H9 (cell line): ENCODE measurements at regions not wholly inside any gene's neighbourhood (a gene's known extent, or its start where the extent isn't known, plus 50 kb on each side); places are given as distances from the start of the nearest gene placed in this dataset.

Experiments
- DNase-seq: peaks from one replicate; pipeline ENCODE4 v3.0.0-alpha.2; 2017
- H2AFZ ChIP-seq: one replicate; pipeline ENCODE4 v1.6.1; 2013; ENCODE audit warnings: mild to moderate bottlenecking, low read length, control low read depth, moderate library complexity
- H2AK5ac ChIP-seq: 2 replicates; pipeline ENCODE4 v1.6.1; 2013; ENCODE audit warnings: low read length, control low read depth, mixed read lengths; ENCODE audit not compliant: insufficient read length
- H2BK120ac ChIP-seq: one replicate; pipeline ENCODE4 v1.6.1; 2013; ENCODE audit warnings: low read depth, mild to moderate bottlenecking, low read length, control low read depth, inconsistent platforms; ENCODE audit not compliant: poor library complexity, severe bottlenecking
- H2BK12ac ChIP-seq: 2 replicates; pipeline ENCODE4 v1.6.1; 2013; ENCODE audit warnings: low read length, control low read depth, mixed read lengths, low read depth; ENCODE audit not compliant: insufficient read length
- H2BK15ac ChIP-seq: 2 replicates; pipeline ENCODE4 v1.6.1; 2013; ENCODE audit warnings: low read depth, low read length, control low read depth
- H2BK20ac ChIP-seq: one replicate; pipeline ENCODE4 v1.6.1; 2013; ENCODE audit warnings: low read depth, mild to moderate bottlenecking, low read length, control low read depth, inconsistent platforms; ENCODE audit not compliant: poor library complexity, severe bottlenecking
- H2BK5ac ChIP-seq: 2 replicates; pipeline ENCODE4 v1.6.1; 2013; ENCODE audit warnings: low read length, control low read depth, mixed read lengths; ENCODE audit not compliant: insufficient read length
- H3K14ac ChIP-seq: 2 replicates; pipeline ENCODE4 v1.6.1; 2013; ENCODE audit warnings: low read length, control low read depth; ENCODE audit not compliant: insufficient read depth
- H3K18ac ChIP-seq: 2 replicates; pipeline ENCODE4 v1.6.1; 2013; ENCODE audit warnings: low read depth, mild to moderate bottlenecking, mixed read lengths, low read length, control low read depth; ENCODE audit not compliant: insufficient read length
- H3K23ac ChIP-seq: 2 replicates; pipeline ENCODE4 v1.6.1; 2013; ENCODE audit warnings: low read length, control low read depth, mixed read lengths, low read depth; ENCODE audit not compliant: insufficient read length
- H3K23me2 ChIP-seq: 2 replicates; pipeline ENCODE4 v1.6.1; 2013; ENCODE audit warnings: low read depth, mild to moderate bottlenecking, mixed read lengths, low read length, control low read depth; ENCODE audit not compliant: insufficient read length, poor library complexity, severe bottlenecking
- H3K27ac ChIP-seq: 2 replicates; pipeline ENCODE4 v1.5.1; 2013; ENCODE audit warnings: low read length, control low read depth, mixed read lengths, low read depth; ENCODE audit not compliant: insufficient read length
- H3K27me3 ChIP-seq: 2 replicates; pipeline ENCODE4 v1.6.1; 2013; ENCODE audit warnings: low read length, control low read depth, inconsistent platforms; ENCODE audit not compliant: insufficient read depth
- H3K4ac ChIP-seq: 2 replicates; pipeline ENCODE4 v1.6.1; 2013; ENCODE audit warnings: low read depth, mild to moderate bottlenecking, control low read depth, inconsistent platforms, low read length, moderate library complexity
- H3K4me1 ChIP-seq: 2 replicates; pipeline ENCODE4 v1.6.1; 2013; ENCODE audit warnings: low read length, control low read depth, inconsistent platforms; ENCODE audit not compliant: insufficient read depth
- H3K4me2 ChIP-seq: 2 replicates; pipeline ENCODE4 v1.6.1; 2013; ENCODE audit warnings: low read length, control low read depth, mixed read lengths; ENCODE audit not compliant: insufficient read length, insufficient read depth
- H3K56ac ChIP-seq: 2 replicates; pipeline ENCODE4 v1.6.1; 2013; ENCODE audit warnings: low read depth, mild to moderate bottlenecking, mixed read lengths, low read length, control low read depth; ENCODE audit not compliant: insufficient read length
- H3K79me1 ChIP-seq: 2 replicates; pipeline ENCODE4 v1.6.1; 2013; ENCODE audit warnings: low read depth, mild to moderate bottlenecking, moderate library complexity, low read length, control low read depth, inconsistent platforms; ENCODE audit not compliant: insufficient read depth, poor library complexity, severe bottlenecking
- H3K79me2 ChIP-seq: 2 replicates; pipeline ENCODE4 v1.6.1; 2013; ENCODE audit warnings: low read length, control low read depth, inconsistent platforms; ENCODE audit not compliant: insufficient read depth
- H3K9ac ChIP-seq: 2 replicates; pipeline ENCODE4 v1.6.1; 2013; ENCODE audit warnings: low read length, control low read depth, mixed read lengths; ENCODE audit not compliant: insufficient read length; ENCODE audit errors: extremely low read depth
- H3K9me3 ChIP-seq: one replicate; pipeline ENCODE4 v1.6.1; 2013; ENCODE audit warnings: low read depth, low read length, inconsistent platforms; ENCODE audit not compliant: control insufficient read depth
- H3T11ph ChIP-seq: one replicate; pipeline ENCODE4 v1.6.1; 2013; ENCODE audit warnings: mild to moderate bottlenecking, low read length, control low read depth, inconsistent platforms
- H4K20me1 ChIP-seq: one replicate; pipeline ENCODE4 v1.6.1; 2013; ENCODE audit not compliant: control insufficient read depth, insufficient read length, insufficient read depth
- H4K5ac ChIP-seq: 2 replicates; pipeline ENCODE4 v1.6.1; 2013; ENCODE audit warnings: low read depth, mild to moderate bottlenecking, mixed read lengths, low read length, control low read depth; ENCODE audit not compliant: insufficient read length
- H4K8ac ChIP-seq: replicated peaks from 2 replicates; pipeline ENCODE4 v1.6.1; 2013; ENCODE audit warnings: low read length, control low read depth, mixed read lengths, low read depth; ENCODE audit not compliant: insufficient read length
- H4K91ac ChIP-seq: 2 replicates; pipeline ENCODE4 v1.6.1; 2013; ENCODE audit warnings: low read depth, mild to moderate bottlenecking, moderate library complexity, mixed read lengths, low read length, control low read depth; ENCODE audit not compliant: insufficient read length
- H3K27ac Mint-ChIP-seq, 3 experiments: 2 replicates in 2 of 3; 3 replicates in 1 of 3; pipeline ENCODE4 v1.8.0; 2020 to 2021; ENCODE audit warnings: mixed read lengths in 3 of 3, mild to moderate bottlenecking in 1 of 3, moderate library complexity in 1 of 3
- H3K27me3 Mint-ChIP-seq: 2 replicates; pipeline ENCODE4 v1.8.0; 2021; ENCODE audit warnings: low read depth, mild to moderate bottlenecking, moderate library complexity, mixed read lengths
- H3K36me3 Mint-ChIP-seq, 3 experiments: 2 replicates in 2 of 3; 3 replicates in 1 of 3; pipeline ENCODE4 v1.8.0; 2020 to 2021; ENCODE audit warnings: low read depth in 3 of 3, mixed read lengths in 3 of 3; ENCODE audit not compliant: insufficient read depth in 1 of 3
- H3K4me1 Mint-ChIP-seq, 2 experiments: 2 replicates each; pipeline ENCODE4 v1.8.0; 2020; ENCODE audit warnings: mixed read lengths in 2 of 2
- H3K4me3 Mint-ChIP-seq, 2 experiments: 2 replicates in 1 of 2; 3 replicates in 1 of 2; pipeline ENCODE4 v1.8.0; 2020 to 2021; ENCODE audit warnings: mild to moderate bottlenecking in 2 of 2, mixed read lengths in 2 of 2, moderate library complexity in 1 of 2
- H3K9me3 Mint-ChIP-seq, 2 experiments: 2 replicates in 1 of 2; 3 replicates in 1 of 2; pipeline ENCODE4 v1.8.0; 2020; ENCODE audit warnings: mild to moderate bottlenecking in 2 of 2, mixed read lengths in 2 of 2, moderate library complexity in 1 of 2
- CTCF ChIP-seq: fragments of 200-600 bp; sonication (generic); conservative IDR thresholded peaks from 3 replicates; pipeline ENCODE4 v1.8.0; 2021; ENCODE audit warnings: antibody characterized with exemption, mild to moderate bottlenecking
- WGBS: extraction: QIAGEN DNeasy Blood & Tissue Kit; methylation state at CpG from one replicate; pipeline ENCODE4 v1.1.7; 2013; ENCODE audit warnings: missing lambda C conversion rate, low lambda C conversion rate, mixed read lengths; ENCODE audit not compliant: insufficient read length; ENCODE audit errors: extremely low coverage; 5-methylcytosine and 5-hydroxymethylcytosine counted together

- Histone ChIP-seq H2BK12ac (no peak overlapping the region), H3K9me3 (no peaks in the 10 kb centered on the region), H3K18ac (no peak overlapping the region), H4K8ac (no peak overlapping the region), H2BK120ac (no peak overlapping the region), H2BK5ac (no peak overlapping the region), H3K4me1 (no peaks in the 10 kb centered on the region), H2AK5ac (no peak overlapping the region), H3K79me2 (no peaks in the 10 kb centered on the region), H4K91ac (no peak overlapping the region), H2BK15ac (no peak overlapping the region), H3K23me2 (no peaks in the 10 kb centered on the region), H3K27ac (no peak overlapping the region), H3K4me2 (no peak overlapping the region), H3K14ac (no peak overlapping the region), H2BK20ac (no peak overlapping the region), H4K5ac (no peak overlapping the region), H3K9ac (no peak overlapping the region), H3K23ac (no peak overlapping the region), H3K56ac (no peak overlapping the region), H3T11ph (no peak overlapping the region), H2AFZ (no peak overlapping the region), H4K20me1 (no peaks in the 10 kb centered on the region), H3K4ac (no peak overlapping the region), H3K79me1 (no peaks in the 10 kb centered on the region), H3K27me3 (no peaks in the 10 kb centered on the region)
- no peak overlapping the region for H3K4me3 Mint-ChIP-seq
- no CpG with 5 or more reads among the region's 1 CpG for WGBS
- peaks cover 0 to 3% of the 10 kb centered on the region in 2 experiments; a peak in 1 of 5 replicates for H3K9me3 Mint-ChIP-seq
- H3K36me3 Mint-ChIP-seq = no peaks in the 10 kb centered on the region
- no peaks in the 10 kb centered on the region for H3K4me1 Mint-ChIP-seq
- H3K27ac Mint-ChIP-seq = no peak overlapping the region
- no peak for TF ChIP-seq CTCF
- H3K27me3 Mint-ChIP-seq = no peaks in the 10 kb centered on the region
- DNase-seq = no peak
Observed at GRCh38 chr5:164439799-164440198, 934.4 kb downstream of the MAT2B start.
